NOMO-1 treated with dmso at 0.1 percent for 144 hours (cell line): ENCODE measurements at regions not wholly inside any gene's neighbourhood (a gene's known extent, or its start where the extent isn't known, plus 50 kb on each side); places are given as distances from the start of the nearest gene placed in this dataset.
"Not testable (repeated sequence)": the region's sequence is repeated elsewhere in the genome, so short reads cannot be mapped to it uniquely, and the experiment has no call there.

Source experiments
- DNase-seq: peaks from one replicate; lab custom pipeline; 2025; ENCODE audit not compliant: unreplicated experiment; lab: John Stamatoyannopoulos, UW

DNA sequence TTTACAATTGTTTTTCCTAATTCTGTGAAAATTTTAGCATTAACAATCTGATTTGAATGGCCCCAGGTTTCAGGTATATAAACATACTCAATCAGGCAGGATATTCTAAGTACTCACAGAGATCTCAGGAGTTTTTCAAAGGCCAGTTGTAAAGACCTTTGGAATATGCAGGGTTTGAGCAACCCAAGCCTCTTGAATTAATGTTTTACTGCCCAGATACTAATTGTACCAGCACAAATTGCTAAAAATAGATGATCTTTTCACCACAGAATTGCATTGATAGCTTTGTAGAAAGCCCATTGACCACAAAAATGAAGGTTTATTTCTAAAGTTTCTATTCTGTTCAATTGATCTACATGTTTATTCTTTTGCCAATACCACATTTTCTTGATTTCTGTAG, 186.5 kb downstream of the OSTF1 start:
- DNase-seq: no peak

DNA sequence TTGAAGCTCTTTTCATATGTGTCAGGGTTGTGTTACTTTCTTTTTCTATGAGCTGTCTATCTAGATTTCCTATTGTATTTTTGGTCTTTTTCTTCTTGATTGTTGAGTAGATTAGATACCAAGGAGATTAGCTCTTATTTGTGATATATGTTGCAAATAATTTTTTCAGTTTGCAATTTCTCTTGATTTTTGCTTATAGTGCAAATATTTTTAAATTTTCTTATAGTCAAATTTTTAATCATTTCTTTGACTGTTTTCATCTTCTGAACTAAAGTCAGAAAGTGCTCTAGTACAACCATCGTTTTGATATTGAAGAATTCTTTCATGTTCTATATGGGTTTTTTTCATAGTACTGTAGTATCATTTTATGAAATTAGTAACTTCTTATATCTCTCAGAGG, 193.7 kb downstream of the OSTF1 start:
- no peak for DNase-seq

DNA sequence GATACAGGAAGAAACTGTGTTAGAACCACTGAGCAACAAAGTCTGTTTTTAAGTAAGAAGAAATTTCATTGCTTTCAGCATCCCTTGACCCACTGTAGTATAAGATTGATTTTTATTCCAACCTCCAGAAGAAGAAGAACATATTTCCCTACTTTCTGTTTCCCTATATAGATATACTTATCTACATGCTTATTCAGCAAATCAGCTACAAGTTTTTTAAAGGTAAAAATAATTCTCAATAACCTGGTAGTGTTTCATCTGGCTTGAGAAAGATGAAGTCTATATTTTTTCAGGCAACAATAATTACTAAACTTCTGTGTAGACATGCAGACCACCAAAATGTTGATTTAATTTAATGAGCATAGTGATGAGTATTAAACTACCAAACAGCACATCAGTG, 201.0 kb downstream of the OSTF1 start:
- DNase-seq: no peak

DNA sequence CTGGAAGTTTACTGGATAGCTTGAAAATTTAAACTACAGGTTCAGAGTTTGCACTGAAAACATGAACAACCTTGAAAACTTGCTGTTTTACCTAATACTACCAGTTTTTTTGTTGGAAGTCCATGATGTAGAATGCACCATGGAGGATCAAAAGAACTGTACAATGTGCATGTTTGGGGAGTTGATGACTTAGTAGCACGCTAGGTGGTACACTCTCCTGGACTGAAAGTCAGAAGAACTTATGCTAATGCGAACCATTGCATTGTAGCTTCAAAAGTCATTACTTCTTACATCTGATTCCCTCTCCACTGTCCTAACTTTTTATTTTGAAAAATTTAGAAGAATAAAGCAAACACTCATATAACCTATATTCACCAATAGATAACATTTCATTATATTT, 211.0 kb downstream of the OSTF1 start:
- DNase-seq: no peak

DNA sequence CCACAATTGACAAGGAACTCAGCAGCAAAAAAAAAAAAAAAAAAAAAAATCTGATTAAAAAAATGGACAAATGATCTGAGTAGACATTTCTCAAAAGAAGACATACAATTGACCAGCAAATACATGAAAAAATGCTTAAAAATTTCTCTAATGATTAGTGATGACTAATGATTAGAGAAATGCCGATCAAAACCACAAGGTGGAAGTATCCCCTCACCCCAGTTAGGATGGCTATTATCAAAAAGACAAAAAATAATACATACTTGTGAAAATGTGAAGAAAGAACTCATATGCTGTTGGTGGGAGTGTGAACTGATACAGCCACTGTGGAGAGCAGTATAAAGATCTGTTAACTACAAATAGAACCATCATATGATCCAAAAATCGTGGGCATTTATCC, 245.3 kb downstream of the OSTF1 start:
- no peak for DNase-seq

DNA sequence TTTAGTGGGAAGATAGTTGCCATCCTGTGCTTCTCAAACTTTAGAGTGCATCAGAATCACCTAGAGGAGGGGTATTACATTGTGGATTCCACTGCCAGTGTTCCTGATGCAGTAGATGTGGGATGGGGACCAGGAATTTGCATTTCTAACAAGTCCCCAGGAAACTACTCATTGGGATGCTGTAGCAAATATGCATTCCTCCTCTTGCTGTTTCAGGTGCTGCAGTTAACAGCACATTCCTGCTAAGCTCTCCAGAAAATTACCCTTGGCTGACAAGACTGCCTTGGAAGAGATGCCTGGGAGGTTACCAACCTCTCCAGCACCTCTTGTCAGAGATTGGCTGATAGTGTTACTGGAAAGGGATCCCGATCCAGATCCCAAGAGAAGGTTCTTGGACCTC, 270.5 kb downstream of the OSTF1 start:
- no peak for DNase-seq

DNA sequence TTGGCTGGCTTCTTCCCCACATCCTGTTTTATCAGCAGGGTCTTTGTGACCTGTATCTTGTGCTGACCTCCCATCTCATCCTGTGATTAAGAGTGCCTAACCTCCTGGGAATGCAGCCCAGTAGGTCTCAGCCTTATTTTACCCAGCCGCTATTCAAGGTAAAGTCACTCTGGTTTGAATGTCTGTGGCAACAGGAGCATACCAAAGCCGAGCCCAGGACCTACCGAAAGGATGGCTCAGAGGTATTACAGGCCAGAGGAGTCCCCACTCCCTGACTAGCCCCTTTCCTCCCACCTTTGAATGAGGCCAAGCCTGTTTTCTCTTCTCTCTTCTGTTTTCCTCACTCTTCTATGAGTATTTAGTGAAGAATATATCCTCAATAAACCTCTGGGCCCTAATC, 271.3 kb downstream of the OSTF1 start:
- no peak for DNase-seq

DNA sequence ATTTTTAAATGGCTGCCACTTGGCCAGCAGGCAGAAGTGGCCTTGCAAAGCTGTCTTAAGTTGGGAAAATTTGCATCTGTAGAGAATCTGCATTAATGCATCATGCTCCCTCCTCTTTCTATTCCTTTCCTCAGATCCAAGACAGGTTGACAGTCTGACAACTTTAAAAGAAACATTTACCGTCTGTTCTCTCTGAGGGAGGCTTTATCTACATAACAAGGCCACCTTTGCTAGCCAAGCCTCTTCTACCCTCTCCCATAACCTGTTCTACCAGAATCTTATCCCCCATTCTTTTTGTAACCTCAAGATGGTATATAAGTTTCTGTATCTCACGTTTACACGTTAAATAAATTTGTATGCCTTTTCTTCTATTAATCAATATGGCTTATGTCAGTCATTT, 271.9 kb downstream of the OSTF1 start:
- DNase-seq: no peak

DNA sequence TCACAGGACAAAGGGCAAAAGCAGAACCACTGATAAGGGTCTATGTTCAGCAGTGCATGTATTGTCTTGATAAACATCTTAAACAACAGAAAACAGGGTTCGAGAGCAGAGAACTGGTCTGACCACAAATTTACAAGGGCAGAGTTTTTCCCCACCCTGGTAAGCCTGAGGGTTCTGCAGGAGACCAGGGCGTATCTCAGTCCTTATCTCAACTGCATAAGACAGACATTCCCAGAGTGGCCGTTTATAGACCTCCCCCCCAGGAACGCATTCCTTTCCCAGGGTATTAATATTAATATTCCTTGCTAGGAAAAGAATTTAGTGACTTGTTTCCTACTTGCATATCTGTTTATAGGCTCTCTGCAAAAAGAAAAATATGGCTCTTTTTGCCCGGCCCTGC, 274.1 kb downstream of the OSTF1 start:
- not testable (repeated sequence) for DNase-seq

DNA sequence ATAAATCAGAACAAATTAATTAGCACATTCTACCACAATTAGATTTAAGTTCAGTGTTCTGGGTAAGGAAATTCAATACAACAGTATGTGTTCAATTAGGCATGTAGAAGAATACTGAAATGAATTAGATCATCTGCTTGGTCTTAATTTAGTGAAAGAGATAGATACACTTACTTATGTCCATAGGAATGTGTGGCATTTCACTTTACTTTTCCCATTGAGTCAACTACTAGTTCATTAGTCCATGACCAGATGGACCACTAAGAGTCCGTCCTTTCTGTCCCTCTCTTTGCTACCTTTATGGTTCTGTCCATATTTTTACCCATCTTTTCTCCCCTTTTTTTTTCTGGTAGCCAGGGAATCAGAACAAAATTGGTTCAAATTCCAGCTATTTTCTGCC, 276.9 kb downstream of the OSTF1 start:
- DNase-seq: no peak

DNA sequence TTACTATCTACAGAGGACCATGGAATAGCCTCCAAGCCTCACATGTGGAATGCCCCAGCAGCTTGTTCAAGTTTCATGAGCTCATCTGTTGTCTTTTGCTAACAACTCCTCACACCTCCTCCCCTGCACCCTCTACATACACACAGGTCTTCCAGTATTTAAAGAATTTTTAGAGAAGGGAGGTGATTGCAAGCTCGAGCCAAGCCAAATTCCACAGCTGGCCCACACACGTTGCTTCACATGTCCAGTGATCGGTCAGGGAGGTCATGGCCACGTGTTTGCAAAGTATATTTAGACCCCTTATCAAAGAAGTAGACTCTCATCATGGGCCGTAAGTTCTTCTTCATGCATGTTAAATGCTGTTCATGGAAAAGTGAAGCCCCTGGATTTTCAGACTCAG, 281.7 kb downstream of the OSTF1 start:
- DNase-seq: no peak

DNA sequence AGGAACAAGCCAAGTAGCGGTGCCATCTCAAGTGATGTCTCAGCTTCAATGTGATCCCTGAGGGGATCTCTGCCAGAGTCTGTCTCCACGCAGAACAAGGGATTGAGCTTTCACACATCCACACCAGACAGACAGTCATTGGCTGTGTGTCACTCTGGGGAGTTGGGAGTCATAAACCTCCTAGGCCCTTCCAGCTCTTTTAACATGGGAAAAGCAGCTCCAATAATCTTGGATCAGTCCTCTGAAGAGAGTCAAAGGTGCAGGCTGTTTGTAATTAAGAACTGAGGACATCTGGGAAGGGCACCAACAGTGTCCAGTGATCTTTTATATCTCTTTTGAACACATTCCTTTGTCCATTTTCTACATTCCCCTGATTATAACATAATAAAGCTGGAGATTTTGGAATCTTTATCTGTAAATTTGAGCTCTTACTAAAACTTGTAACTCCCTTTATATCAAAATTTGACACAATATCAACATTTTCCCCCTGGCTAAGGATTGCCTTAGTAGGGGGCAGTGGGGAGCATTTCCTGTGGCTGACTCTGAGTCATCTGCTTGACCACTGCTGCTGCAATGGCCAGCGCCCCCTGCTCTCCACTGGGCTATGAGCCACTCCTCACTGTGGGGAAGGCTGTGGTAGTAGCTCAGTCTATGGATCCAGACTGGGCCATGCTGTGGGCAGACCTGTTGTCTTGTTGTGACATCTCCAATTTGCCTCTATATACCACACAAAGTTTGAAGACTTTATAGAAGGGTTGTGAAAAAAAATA, 284.4 kb downstream of the OSTF1 start:
- DNase-seq: no peak

DNA sequence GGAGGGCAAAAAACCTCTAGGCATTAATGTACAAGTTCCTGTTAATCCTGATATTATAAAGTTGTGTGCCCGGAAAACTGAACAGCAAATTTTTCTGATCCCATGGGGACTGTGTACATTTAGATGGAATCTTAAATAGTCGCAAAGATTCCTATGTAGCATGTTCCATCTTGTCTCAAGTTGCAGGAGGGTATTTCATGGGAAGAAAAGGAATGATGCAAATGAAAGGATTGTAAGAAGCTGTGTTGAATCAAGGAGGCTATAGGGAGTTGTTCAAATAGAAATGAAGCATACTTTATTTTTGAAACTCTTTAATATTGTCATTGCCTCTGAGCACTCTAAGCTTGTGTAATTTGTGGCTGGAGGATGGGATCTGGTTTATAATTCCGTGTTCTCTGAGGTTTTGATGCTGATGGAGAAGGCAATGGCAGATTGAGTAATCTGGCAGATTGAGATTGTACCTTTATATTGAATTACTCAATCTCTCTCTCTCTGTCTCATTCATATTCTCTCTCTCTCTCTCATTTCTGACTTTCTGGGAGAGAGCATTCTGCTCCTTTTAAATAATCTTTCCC, 288.5 kb downstream of the OSTF1 start:
- DNase-seq: no peak

DNA sequence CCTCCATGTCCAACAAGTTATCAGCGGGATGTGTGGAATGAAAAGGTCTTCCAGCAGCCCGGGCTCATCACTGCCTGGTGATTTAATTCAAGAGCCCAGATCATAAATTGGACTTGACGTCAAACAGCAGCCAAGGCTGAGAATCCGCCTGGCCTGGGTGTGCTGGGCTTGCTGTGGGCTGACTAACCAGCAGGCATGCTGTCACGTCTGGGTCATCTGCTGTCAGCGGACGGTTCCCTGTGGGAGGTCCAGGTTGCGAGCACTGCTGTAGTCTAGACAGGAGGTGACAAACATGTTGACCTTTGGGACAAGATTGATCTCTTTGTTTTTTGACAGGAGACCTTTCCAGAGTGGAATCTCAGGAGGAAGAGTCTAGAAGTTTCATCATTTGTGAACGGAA, 289.7 kb downstream of the OSTF1 start:
- DNase-seq: no peak

DNA sequence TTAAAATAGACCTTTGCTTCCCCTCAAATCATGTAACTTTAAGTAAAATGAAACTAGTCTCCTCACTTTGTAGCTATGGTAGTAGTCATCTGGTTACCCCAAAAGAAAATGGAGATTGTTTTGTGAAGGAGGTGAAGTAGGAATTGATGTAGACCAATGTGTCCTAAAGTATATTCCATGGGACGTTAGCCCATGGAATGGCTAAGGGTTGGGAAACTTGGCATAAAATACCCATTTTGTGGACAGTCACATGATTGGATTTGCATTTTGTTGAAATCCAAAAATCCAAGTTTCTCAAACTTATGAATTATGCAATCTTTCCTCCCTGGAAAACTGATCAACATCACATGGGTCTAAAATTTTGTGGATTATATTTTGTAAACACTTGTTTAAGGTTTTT, 290.6 kb downstream of the OSTF1 start:
- no peak for DNase-seq

DNA sequence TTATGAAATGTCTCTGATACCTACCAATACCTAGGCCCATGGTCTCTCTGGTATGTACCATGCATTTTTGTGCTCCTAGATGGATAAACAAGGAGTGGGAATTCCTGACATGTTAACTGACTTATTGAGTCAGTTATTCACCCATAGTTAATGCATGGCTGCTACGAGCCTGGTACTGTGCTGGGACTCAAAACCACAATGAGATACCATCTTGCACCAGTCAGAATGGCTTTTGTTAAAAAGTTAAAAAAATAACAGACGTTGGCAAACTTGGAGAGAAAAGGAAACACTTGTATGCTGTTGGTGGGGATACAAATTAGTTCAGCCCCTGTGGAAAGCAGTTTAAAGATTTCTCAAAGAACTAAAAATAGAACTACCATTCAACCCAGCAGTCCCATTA, 293.8 kb downstream of the OSTF1 start:
- DNase-seq: no peak

DNA sequence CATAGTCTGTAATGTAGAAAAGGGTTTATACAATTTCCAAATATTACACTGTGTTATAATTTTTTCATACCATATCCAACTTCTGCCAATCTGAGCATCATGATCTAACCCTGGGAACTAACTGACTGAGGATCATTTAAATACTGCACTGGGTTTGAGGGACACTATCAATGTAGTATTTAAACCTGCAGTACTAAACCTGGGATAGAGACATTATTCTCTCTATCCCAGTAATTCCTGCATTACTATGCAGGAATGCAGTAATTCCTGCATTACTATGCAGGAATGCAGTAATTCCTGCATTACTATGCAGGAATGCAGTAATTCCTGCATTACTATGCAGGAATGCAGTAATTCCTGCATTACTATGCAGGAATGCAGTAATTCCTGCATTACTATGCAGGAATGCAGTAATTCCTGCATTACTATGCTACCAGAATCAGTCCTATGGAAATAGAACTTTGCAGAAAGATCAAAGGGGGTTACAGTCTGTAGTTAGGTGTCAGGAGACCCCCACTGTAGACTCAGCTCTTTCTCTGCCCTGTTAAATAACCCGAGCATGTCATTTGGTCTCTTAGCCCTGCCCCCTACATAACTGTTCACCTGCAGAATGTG, 295.2 kb downstream of the OSTF1 start:
- not testable (repeated sequence) for DNase-seq

DNA sequence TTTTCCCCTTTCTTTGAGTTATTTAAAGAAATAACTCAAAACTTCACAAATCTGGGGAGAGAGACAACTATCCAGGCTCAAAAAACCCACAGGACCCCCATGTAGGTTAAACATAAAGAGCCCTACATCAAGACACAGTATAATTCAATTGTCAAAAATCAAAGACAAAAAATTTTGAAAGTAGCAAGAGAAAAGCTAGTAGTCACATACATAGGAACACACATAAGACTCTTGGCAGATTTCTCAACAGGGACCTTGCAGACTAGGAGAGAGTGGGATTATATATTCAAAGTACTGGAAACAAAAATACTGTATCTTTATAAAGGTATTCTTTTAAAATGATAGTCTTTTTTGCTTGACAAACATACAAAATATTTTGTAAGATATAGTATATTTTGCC, 296.9 kb downstream of the OSTF1 start:
- no peak for DNase-seq

DNA sequence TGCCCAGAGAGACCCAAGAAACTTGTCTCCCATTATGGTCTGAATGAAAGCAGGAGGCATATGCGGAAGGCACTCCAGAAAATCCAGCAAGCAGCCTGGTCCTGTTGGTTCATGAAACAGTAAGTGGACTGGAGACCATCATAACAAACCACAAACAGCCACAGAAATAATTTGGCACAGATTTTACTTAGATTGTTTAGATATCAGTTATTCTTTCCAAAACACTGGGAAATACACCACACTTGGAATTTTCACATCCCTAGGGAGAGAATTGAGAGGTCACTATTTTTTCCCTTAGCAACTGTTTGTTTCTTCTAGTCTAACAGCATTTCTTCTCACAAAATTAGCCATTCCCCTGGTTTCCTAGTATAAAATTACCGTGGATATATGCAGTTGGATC, 300.8 kb downstream of the OSTF1 start:
- no peak for DNase-seq

DNA sequence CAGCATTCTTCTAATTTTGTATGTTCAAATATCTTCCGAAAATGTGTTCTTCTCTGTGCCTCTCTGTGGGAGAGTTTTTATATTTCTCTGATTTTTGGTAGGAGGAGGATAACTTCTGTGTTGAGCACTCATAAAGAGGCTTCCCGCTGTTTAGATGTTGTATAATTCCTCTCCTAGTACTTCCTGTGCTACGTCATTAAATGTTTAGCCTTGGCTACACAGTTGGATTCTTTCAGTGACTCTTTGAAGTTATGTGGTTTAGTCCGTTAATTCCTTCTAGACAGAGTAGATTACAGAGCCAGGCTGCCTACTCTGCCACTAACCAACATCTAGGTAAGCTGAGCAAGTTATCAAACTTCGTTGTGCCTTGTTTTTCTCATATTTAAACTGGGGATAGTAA, 302.6 kb downstream of the OSTF1 start:
- DNase-seq: no peak

DNA sequence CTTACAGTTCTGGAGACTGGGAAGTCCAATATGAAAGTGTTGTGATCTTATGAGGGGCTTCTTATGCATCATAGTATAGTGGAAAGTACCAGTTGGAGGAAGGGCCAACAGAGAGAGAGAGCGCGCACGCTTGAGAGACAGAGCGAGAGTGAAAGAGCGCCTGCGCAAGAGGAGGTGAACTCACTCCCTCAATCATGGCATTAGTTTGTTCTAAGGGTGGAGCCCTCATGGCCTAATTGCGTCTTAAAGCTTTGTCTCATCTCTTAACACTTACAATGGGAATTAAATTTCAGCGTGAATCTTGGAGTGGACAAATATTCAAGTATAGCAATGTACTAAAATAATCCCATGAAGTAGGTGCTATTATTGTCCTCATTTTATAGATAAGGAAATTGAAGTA, 303.2 kb downstream of the OSTF1 start:
- no peak for DNase-seq

DNA sequence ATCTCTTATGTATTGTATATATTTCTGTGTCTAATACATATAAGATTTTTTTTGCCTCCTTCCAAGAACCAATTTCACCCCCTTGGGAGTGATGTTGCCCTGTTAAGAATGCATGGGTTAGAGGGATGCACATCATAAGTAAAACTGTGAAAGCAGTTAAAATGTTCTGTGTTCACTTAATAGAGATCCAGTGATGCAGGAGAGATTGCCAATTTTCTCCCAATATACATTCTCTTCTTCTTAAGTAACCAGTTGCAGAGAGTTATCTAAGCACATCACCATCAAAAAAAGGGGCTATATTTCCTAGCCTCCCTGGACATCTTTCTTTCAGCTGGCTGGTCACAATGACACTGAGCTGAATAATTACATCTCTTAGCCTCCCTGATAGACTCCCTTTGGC, 307.0 kb downstream of the OSTF1 start:
- DNase-seq: no peak

DNA sequence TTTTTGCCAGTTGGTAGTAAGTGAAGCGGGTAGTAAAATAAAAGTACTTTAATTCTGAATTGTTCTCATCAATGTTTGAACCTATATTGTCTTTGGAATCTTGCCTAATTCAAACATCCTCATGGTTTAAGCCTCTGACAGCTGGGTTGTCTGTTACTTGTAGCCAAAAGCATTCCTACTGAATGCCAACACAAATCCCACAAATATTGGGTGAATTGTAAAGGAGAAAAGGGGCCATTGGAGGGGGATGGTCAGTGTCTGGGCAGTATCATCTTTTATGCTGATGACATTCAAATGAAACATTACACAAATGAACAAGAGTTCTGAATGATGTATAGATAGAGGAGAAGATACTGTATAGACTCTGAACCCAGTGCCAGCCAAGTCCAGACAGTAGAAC, 309.5 kb downstream of the OSTF1 start:
- DNase-seq: no peak
